ENCODE measurements at regions not wholly inside any gene's neighbourhood (a gene's known extent, or its start where the extent isn't known, plus 50 kb on each side); places are given as distances from the start of the nearest gene placed in this dataset.

- TF ChIP-seq, protein P1, sequence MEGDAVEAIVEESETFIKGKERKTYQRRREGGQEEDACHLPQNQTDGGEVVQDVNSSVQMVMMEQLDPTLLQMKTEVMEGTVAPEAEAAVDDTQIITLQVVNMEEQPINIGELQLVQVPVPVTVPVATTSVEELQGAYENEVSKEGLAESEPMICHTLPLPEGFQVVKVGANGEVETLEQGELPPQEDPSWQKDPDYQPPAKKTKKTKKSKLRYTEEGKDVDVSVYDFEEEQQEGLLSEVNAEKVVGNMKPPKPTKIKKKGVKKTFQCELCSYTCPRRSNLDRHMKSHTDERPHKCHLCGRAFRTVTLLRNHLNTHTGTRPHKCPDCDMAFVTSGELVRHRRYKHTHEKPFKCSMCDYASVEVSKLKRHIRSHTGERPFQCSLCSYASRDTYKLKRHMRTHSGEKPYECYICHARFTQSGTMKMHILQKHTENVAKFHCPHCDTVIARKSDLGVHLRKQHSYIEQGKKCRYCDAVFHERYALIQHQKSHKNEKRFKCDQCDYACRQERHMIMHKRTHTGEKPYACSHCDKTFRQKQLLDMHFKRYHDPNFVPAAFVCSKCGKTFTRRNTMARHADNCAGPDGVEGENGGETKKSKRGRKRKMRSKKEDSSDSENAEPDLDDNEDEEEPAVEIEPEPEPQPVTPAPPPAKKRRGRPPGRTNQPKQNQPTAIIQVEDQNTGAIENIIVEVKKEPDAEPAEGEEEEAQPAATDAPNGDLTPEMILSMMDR (conservative IDR thresholded peaks at IDR 0.05; ENCODE audit: low read depth, low read length), result no peak
- DNase-seq (ENCODE audit: low read depth), result no peak
- no peak overlapping the region for H3K4me3 ChIP-seq (ENCODE audit: low read depth, low read length)
Observed at GRCh38 chr1:5640845-5641244, 351.4 kb downstream of the NPHP4 start.

DNA sequence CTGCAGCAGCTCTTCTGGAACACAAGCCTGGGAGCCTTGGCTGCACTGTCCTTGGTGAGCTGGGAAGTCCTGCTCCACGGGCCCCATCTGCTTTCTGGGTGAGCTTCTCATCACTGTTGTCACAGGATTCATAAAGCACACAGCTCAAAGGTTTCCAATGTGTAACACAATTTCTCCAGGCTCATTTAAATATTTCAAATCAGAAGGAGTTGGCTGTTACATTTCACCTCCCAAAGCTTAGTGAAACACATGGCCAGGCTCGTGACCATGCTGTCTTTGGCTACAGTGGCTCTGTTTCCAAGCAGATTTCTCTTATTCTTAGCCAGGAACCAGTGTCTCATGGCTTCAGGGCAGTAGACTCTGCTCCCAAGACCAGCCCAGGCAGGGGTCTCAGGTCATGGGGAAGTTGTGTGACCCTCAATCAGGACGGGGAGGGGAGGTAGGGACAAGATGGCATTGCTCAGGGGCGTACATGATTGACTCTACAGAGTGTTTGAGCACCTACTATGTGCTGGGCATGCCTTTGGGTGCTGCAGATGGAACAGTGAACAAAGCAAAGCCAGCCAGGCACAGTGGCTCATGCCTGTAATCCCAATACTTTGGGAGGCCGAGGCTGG lies 353.0 kb downstream of the NPHP4 start:
- no peak for DNase-seq (ENCODE audit: low read depth)
- H3K4me3 ChIP-seq (ENCODE audit: low read depth, low read length), result no peak overlapping the region
- TF ChIP-seq, protein P1 (conservative IDR thresholded peaks at IDR 0.05; ENCODE audit: low read depth, low read length), result no peak

DNA sequence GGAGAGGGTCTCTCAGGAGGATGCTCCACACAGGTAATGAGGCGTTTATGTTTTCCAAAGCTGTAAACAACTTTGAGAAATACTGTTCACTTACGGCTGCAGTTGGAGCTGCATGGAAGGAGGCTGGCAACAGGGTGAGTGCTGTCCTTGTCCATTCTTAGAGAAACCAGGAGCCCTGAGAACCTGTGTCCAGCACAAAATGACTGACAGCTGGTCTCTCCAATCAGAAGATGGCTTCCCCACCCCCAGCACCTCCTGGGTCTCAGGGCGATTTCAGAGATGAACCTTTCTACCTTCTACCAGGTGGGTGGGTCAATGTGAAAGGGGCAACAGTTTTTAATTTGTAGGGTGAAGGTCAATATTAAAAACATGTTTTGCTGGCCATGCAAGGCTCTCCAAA lies 353.6 kb downstream of the NPHP4 start:
- DNase-seq (ENCODE audit: low read depth), result no peak
- no peak overlapping the region for H3K4me3 ChIP-seq (ENCODE audit: low read depth, low read length)
- TF ChIP-seq, protein P1 (conservative IDR thresholded peaks at IDR 0.05; ENCODE audit: low read depth, low read length), result no peak

DNA sequence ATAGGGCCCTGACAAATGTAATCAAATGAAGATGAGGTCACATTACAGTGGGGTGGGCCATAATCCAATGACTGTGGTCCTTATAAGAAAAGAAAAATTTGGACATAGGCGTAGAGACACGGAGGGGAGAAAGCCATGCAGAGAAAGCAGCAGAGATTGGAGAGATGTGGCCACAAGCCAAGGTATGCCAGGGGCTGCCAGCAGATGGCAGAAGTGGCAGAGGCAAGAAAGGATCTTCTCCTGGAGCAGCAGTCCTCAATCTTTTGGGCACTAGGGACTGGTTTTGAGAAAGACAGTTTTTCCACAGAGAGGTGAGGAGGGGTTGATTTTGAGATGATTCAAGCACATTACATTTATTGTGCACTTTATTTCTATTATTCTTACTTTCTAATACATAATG lies 355.1 kb downstream of the NPHP4 start:
- DNase-seq (ENCODE audit: low read depth), result no peak
- TF ChIP-seq, protein P1 (conservative IDR thresholded peaks at IDR 0.05; ENCODE audit: low read depth, low read length), result peak; percentile 25
- no peak overlapping the region for H3K4me3 ChIP-seq (ENCODE audit: low read depth, low read length)

DNA sequence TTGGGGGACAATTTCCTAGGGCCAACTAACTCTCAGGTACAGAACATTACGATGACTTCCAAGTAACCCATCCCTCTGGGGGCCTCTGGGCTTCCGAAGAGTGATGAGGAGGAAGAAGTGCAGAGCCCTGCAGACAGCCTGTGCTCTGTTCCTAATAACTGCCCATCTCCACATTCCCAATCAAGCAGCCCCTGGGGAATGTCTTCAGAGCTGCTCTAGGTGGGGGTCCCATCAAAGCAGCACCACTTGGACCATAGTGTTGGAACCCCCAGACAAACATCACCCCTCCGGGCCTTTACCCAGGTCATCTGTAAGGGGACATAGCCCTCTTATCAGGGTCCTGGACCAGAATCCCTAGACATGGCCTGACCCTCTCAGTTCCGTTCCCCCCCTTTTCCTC lies 357.3 kb downstream of the NPHP4 start:
- TF ChIP-seq, protein P1 (conservative IDR thresholded peaks at IDR 0.05; ENCODE audit: low read depth, low read length), result no peak
- DNase-seq (ENCODE audit: low read depth), result no peak
- H3K4me3 ChIP-seq (ENCODE audit: low read depth, low read length), result no peak overlapping the region

- H3K4me3 ChIP-seq (ENCODE audit: low read depth, low read length), result no peak overlapping the region
- TF ChIP-seq, protein P1 (conservative IDR thresholded peaks at IDR 0.05; ENCODE audit: low read depth, low read length), result no peak
- DNase-seq (ENCODE audit: low read depth), result no peak
Observed at GRCh38 chr1:5632814-5633213, 359.4 kb downstream of the NPHP4 start.

- DNase-seq (ENCODE audit: low read depth), result no peak
- TF ChIP-seq, protein P1 (conservative IDR thresholded peaks at IDR 0.05; ENCODE audit: low read depth, low read length), result no peak
- H3K4me3 ChIP-seq (ENCODE audit: low read depth, low read length), result no peak overlapping the region
Observed at GRCh38 chr1:5632224-5632623, 360.0 kb downstream of the NPHP4 start.

Data from epithelial cell of proximal tubule (primary cell).